LNCaP clone FGC (cell line): ENCODE measurements at regions not wholly inside any gene's neighbourhood (a gene's known extent, or its start where the extent isn't known, plus 50 kb on each side); places are given as distances from the start of the nearest gene placed in this dataset.

Source experiments
- DNase-seq: peaks from one replicate; pipeline ENCODE4 v3.0.0-alpha.2; 2011; ENCODE audit warnings: low read depth
- H3K4me3 ChIP-seq: 2 replicates; pipeline ENCODE4 v1.5.1; 2011; ENCODE audit warnings: mild to moderate bottlenecking, low read depth, low read length, control low read depth
- TF ChIP-seq, protein P1 (sequence below): IDR thresholded peaks from 2 replicates; pipeline ENCODE4 v1.5.1; 2012; ENCODE audit warnings: mild to moderate bottlenecking; ENCODE audit not compliant: control insufficient read depth, insufficient read depth; ENCODE audit errors: extremely low read depth

DNA sequence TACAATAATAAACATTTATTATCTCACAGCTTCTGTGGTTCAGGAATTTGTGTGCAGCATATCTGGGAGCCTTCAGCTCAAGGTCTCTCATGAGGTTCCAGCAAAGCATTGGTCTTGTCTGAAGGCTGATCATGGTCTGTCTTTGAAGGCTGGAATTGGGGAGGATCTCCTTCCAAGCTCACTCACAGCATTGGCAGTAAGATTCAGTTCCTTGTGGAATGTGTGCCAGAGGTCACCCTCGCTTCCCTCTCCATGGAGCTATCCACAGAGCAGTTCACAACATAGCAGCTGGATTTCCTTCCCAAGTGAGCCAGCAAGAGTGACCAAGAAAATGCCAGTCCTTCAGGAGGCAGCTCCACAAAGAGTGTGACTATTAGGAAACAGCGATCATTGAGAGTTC is 202.2 kb upstream of the ST6GAL2 start:
- DNase-seq = no peak
- no peak overlapping the region for H3K4me3 ChIP-seq
- TF ChIP-seq, protein P1, sequence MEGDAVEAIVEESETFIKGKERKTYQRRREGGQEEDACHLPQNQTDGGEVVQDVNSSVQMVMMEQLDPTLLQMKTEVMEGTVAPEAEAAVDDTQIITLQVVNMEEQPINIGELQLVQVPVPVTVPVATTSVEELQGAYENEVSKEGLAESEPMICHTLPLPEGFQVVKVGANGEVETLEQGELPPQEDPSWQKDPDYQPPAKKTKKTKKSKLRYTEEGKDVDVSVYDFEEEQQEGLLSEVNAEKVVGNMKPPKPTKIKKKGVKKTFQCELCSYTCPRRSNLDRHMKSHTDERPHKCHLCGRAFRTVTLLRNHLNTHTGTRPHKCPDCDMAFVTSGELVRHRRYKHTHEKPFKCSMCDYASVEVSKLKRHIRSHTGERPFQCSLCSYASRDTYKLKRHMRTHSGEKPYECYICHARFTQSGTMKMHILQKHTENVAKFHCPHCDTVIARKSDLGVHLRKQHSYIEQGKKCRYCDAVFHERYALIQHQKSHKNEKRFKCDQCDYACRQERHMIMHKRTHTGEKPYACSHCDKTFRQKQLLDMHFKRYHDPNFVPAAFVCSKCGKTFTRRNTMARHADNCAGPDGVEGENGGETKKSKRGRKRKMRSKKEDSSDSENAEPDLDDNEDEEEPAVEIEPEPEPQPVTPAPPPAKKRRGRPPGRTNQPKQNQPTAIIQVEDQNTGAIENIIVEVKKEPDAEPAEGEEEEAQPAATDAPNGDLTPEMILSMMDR = no peak

DNA sequence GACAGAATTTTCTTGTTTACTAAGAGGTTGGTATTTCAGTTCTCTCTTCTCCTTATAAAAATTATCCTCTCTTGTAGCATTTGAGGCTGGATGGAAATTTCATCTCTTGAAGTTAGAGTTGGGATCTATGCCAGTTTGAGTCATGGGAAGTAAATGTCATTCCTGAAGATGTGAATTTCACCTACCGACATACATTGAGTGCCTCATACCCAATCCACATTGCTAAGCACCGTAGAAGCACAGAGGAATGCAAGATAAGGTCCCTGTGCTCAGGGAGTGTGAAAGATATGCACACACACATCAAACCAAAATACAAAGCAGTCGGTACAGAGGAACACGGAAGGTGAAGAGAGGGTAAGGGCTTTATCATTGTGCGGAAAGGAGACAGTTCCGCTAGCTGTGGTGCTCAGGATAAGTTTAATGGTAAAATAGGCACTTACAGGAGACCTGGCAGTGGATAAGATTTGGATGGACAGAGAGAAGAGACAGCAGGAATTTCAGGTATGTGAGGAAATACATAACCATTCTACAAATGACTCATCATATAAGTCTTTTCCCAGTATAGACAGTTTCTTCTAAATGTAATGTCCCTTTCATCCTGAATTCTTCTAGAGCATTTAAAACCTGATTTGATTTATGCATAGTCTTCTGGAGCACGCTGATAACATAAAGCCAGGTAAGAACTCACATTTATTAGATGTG is 205.3 kb upstream of the ST6GAL2 start:
- no peak overlapping the region for H3K4me3 ChIP-seq
- TF ChIP-seq, protein P1 = no peak
- no peak for DNase-seq

DNA sequence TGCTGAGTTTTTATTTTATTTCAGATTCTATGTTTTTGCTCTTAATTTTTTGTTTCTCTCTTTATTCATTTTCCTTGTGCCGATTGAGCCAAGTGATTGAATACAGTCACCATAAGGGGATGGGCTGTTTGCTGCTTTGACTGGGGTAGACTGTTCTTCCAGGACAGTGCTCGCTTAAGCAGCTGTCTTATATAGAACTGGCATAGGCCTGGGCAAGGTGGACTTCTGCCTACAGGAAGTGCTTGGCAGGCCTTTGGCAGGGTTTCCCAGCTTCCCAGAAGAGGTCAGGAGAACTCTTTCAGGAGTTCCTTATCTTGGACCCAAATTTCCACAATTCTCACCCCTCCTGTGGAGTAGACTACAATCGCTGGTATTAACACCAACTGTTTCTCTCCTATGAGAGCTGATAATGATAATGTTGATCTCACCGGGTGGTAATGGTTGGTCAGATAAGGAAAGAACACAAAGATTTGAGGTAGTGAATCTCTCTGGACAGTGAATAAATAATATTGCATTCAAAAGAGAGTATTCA is 207.5 kb upstream of the ST6GAL2 start:
- DNase-seq = no peak
- TF ChIP-seq, protein P1 = no peak
- H3K4me3 ChIP-seq = no peak overlapping the region

DNA sequence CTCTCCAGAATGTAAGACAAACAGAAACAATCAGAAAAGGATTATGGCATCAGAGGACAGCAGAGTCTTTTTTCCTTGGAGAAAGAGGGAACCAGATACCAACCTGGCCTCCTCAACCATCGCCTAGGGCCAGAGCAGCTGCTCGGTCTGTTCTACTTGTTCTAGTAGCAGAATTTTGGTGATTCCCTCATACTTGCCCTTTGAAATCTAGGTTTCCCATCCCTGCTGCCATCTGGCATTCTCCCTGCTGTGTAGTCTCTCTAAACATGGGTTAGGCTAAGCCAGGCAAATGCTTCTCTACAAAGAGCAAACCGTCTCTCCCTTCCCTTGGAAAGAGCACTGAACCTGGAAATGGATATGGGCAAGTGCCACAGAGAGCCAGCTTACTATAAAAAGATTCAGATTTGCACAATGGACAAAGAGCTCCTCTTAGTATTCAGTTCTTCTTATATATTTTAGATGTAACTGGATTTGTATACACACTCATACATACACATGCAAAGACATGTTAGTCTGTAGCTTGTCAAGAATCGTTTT is 208.6 kb upstream of the ST6GAL2 start:
- TF ChIP-seq, protein P1 = no peak
- H3K4me3 ChIP-seq = no peak overlapping the region
- no peak for DNase-seq

DNA sequence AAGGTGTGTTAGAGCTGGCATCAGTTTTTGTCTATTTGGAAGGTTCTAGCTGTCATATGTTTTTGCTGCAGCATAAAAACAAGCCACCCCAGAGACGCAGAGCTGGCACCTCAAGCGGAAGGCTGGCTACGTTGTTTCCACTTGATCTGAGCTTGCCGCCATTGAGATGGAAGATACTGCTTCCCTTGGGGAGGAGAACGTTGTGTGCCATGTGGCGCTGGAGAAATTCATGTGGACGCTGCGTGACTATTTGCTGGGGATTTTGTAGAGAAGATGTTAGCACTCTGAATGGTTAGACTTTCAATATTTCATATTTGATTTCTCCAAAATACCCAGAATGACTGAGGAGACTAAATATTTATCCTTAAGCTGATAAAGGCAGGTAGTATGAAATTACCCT is 216.2 kb upstream of the ST6GAL2 start:
- H3K4me3 ChIP-seq = no peak overlapping the region
- no peak for DNase-seq
- TF ChIP-seq, protein P1 = no peak

DNA sequence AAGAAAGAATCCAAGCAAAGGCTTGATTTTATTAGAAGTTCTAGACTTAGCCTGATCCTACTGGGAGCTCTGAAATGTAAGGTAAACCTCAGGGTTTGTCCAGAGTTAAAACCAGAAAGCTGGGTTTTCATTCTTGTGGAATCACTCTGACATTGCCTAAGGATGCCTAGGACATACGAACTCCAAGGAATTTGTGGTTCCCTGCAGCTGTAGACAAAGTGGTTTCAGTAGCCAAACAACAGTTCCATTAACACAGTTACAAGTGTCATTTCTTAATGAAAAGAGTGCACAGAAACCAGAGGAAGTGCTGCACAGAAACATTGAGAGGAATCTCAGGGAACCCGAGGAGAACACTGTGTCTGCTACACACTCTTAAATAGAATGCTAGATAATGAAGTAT is 221.4 kb upstream of the ST6GAL2 start:
- H3K4me3 ChIP-seq = no peak overlapping the region
- TF ChIP-seq, protein P1 = no peak
- DNase-seq = no peak
